Astrocyte (in vitro differentiated cells and primary cell): ENCODE measurements at regions not wholly inside any gene's neighbourhood (a gene's known extent, or its start where the extent isn't known, plus 50 kb on each side); places are given as distances from the start of the nearest gene placed in this dataset.

Experiments used
- EZH2 ChIP-seq: IDR thresholded peaks from 2 replicates; pipeline ENCODE4 v1.6.1; 2012; ENCODE audit warnings: mild to moderate bottlenecking, low read length, inconsistent platforms; ENCODE audit not compliant: insufficient read depth
- TF ChIP-seq, protein P1 (sequence below): IDR thresholded peaks from 2 replicates; pipeline ENCODE4 v1.5.1; 2011; ENCODE audit warnings: low read depth, mild to moderate bottlenecking, inconsistent platforms, low read length, moderate library complexity; ENCODE audit not compliant: insufficient read depth

DNA sequence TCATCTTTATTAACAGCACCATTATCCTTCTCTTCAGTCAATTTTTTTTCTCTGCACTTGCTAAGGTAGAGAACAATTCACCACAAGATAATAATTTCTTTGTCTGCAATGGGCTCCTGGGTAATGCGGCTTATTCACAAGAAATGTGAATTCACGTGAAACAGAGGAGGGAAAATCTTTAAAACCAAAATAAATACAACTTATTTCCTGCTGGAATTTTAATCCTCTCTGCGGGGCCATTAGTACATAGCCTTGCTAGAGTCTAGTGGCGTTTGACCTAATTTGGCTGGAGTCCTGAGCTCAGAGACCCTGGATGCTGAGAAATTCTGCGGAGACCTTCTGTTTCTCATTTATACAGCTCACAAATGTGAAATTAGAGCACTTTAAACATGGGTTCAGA is 319.3 kb upstream of the MMADHC start:
- no peak for TF ChIP-seq EZH2
- TF ChIP-seq, protein P1, sequence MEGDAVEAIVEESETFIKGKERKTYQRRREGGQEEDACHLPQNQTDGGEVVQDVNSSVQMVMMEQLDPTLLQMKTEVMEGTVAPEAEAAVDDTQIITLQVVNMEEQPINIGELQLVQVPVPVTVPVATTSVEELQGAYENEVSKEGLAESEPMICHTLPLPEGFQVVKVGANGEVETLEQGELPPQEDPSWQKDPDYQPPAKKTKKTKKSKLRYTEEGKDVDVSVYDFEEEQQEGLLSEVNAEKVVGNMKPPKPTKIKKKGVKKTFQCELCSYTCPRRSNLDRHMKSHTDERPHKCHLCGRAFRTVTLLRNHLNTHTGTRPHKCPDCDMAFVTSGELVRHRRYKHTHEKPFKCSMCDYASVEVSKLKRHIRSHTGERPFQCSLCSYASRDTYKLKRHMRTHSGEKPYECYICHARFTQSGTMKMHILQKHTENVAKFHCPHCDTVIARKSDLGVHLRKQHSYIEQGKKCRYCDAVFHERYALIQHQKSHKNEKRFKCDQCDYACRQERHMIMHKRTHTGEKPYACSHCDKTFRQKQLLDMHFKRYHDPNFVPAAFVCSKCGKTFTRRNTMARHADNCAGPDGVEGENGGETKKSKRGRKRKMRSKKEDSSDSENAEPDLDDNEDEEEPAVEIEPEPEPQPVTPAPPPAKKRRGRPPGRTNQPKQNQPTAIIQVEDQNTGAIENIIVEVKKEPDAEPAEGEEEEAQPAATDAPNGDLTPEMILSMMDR, result no peak
